Activated B cell treated with CpG ODN at 0.5 μM for 24 hours (primary cell): ENCODE measurements at regions not wholly inside any gene's neighbourhood (a gene's known extent, or its start where the extent isn't known, plus 50 kb on each side); places are given as distances from the start of the nearest gene placed in this dataset.
"Not testable (repeated sequence)": the region's sequence is repeated elsewhere in the genome, so short reads cannot be mapped to it uniquely, and the experiment has no call there.

ENCODE experiments used
- ATAC-seq: fragments of 200-7000 bp; cut with Tn5 transposase; one replicate; pipeline ENCODE4 v1.10.0; 2021; ENCODE audit warnings: low read depth, mild to moderate bottlenecking, moderate library complexity
- CTCF ChIA-PET: fragments of 350-600 bp; sonication (Branson Sonifier 250); formaldehyde crosslinking; loops from one replicate; lab custom pipeline; 2021; ENCODE audit warnings: antibody characterized with exemption; lab: Charles Lee
- POLR2A ChIA-PET: fragments of 350-600 bp; sonication (Branson Sonifier 250); formaldehyde crosslinking; loops from one replicate; lab custom pipeline; 2021; ENCODE audit warnings: antibody characterized with exemption; lab: Charles Lee
- DNase-seq: peaks from one replicate; pipeline ENCODE4 v3.0.0; 2022
- H3K27ac Mint-ChIP-seq: one replicate; pipeline ENCODE4 v1.8.0; 2020; ENCODE audit warnings: mixed read lengths
- H3K27me3 Mint-ChIP-seq: one replicate; pipeline ENCODE4 v1.8.0; 2021; ENCODE audit warnings: mixed read lengths
- H3K36me3 Mint-ChIP-seq: one replicate; pipeline ENCODE4 v1.8.0; 2021; ENCODE audit warnings: low read depth, mixed read lengths
- H3K4me1 Mint-ChIP-seq: one replicate; pipeline ENCODE4 v1.8.0; 2021; ENCODE audit warnings: mixed read lengths
- H3K4me3 Mint-ChIP-seq: one replicate; pipeline ENCODE4 v1.8.0; 2020; ENCODE audit warnings: mild to moderate bottlenecking, mixed read lengths
- H3K9me3 Mint-ChIP-seq: one replicate; pipeline ENCODE4 v1.8.0; 2020; ENCODE audit warnings: mixed read lengths
- intact Hi-C: fragments of 100-400 bp; cut with micrococcal nuclease; formaldehyde crosslinking; loops from one replicate; pipeline ENCODE4 v1.15.1; 2024
- TF ChIP-seq, protein P1 (sequence below): fragments of 200-600 bp; IDR thresholded peaks from one replicate; pipeline ENCODE4 v1.8.0; 2022; ENCODE audit warnings: antibody characterized with exemption, mild to moderate bottlenecking

DNA sequence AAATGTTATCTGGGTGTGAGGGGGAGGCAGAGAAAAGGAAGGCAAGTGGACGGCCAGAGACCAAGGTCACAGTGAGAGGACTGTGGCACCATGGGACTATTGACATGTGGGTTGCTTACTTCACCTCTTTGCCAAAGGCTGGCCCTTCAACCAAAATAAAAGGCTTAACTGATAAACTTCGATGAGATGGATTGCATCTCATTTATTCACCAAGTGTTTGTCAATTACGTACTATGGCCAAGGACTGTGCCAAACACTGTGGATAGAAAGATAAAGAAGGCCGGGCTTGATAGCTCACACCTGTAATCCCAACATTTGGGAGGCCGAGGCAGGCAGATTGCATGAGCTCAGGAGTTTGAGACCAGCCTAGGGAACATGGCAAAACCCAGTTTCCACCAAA lies 98.7 kb upstream of the CCBE1 start:
- no peaks in the 10 kb centered on the region for H3K9me3 Mint-ChIP-seq
- H3K36me3 Mint-ChIP-seq, result no peaks in the 10 kb centered on the region
- CTCF ChIA-PET, result no interaction called here
- POLR2A ChIA-PET, result no interaction called here
- ATAC-seq (no peak), DNase-seq (no peak)
- no peak overlapping the region for H3K27ac Mint-ChIP-seq
- no peak overlapping the region for H3K4me3 Mint-ChIP-seq
- TF ChIP-seq, protein P1, sequence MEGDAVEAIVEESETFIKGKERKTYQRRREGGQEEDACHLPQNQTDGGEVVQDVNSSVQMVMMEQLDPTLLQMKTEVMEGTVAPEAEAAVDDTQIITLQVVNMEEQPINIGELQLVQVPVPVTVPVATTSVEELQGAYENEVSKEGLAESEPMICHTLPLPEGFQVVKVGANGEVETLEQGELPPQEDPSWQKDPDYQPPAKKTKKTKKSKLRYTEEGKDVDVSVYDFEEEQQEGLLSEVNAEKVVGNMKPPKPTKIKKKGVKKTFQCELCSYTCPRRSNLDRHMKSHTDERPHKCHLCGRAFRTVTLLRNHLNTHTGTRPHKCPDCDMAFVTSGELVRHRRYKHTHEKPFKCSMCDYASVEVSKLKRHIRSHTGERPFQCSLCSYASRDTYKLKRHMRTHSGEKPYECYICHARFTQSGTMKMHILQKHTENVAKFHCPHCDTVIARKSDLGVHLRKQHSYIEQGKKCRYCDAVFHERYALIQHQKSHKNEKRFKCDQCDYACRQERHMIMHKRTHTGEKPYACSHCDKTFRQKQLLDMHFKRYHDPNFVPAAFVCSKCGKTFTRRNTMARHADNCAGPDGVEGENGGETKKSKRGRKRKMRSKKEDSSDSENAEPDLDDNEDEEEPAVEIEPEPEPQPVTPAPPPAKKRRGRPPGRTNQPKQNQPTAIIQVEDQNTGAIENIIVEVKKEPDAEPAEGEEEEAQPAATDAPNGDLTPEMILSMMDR, result no peak
- peaks cover 6% of the 10 kb centered on the region for H3K27me3 Mint-ChIP-seq
- H3K4me1 Mint-ChIP-seq, result no peaks in the 10 kb centered on the region
- intact Hi-C loops, result no loop called here

DNA sequence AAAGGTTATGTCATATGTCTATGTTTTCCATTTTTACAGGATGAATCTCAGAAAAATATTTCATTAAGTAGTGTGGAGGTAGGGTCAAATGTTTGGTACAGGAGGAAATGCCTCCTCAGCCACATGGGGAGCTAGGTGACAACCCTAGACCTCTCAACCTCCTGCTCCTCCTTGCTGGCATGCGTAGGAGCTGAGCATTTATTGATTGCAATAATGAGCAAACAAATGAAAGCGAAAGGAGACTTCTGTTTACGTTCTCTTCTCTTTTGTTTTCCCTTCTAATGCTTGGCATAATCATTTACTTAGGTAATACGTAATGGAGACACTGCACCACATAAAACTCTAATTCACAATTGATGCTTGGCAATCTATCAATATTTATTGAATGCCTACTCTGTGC lies 95.1 kb upstream of the CCBE1 start:
- Mint-ChIP-seq H3K4me3 (no peak overlapping the region), H3K36me3 (no peaks in the 10 kb centered on the region), H3K4me1 (no peaks in the 10 kb centered on the region), H3K9me3 (no peaks in the 10 kb centered on the region), H3K27me3 (peaks cover 6% of the 10 kb centered on the region), H3K27ac (no peak overlapping the region)
- intact Hi-C loops, result no loop called here
- CTCF ChIA-PET, result no interaction called here
- TF ChIP-seq, protein P1, result no peak
- no peak for DNase-seq
- POLR2A ChIA-PET, result interaction anchor here (0.6 kb wide), 1 partner anchor 14 kb away, joined by 3 read pairs; no protein-coding TSS in a partner anchor
- no peak for ATAC-seq

DNA sequence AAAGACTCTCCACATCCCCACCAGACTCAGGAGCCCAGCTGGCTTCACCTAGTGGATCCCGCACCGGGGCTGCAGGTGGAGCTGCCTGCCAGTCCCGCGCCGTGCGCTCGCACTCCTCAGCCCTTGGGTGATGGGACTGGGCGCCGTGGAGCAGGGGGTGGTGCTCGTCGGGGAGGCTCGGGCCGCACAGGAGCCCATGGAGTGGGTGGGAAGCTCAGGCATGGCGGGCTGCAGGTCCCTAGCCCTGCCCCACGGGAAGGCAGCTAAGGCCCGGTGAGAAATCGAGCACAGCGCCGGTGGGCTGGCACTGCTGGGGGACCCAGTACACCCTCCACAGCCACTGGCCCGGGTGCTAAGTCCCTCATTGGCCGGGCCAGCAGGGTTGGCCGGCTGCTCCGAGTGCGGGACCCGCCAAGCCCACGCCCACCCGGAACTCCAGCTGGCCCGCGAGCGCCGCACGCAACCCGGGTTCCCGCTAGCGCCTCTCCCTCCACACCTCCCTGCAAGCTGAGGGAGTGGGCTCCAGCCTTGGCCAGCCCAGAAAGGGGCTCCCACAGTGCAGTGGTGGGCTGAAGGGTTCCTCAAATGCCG lies 93.2 kb upstream of the CCBE1 start:
- H3K27me3 Mint-ChIP-seq, ATAC-seq, POLR2A ChIA-PET, DNase-seq, CTCF ChIA-PET, H3K36me3 Mint-ChIP-seq, H3K27ac Mint-ChIP-seq, H3K9me3 Mint-ChIP-seq, H3K4me3 Mint-ChIP-seq, intact Hi-C loops, H3K4me1 Mint-ChIP-seq: not testable (repeated sequence)

DNA sequence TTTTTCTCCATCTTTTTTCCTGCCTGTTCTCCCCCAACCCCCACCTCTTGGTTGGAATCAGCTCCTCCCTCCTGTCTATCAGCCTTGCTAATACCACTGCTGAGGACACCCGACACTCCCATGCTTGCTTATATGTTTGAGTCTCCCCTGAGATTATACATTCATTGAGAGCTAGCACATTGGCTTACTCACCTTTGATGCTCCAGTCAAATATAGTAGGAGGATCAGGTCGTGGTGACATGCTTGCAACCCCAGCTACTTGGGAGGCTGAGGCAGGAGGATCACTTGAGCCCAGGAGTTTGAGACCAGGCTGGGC lies 91.5 kb upstream of the CCBE1 start:
- POLR2A ChIA-PET, result no interaction called here
- Mint-ChIP-seq H3K36me3 (no peaks in the 10 kb centered on the region), H3K4me1 (no peaks in the 10 kb centered on the region), H3K27ac (no peak overlapping the region), H3K4me3 (no peak overlapping the region), H3K27me3 (peaks cover 3% of the 10 kb centered on the region), H3K9me3 (no peaks in the 10 kb centered on the region)
- TF ChIP-seq, protein P1, result no peak
- ATAC-seq (no peak), DNase-seq (no peak)
- CTCF ChIA-PET, result no interaction called here
- intact Hi-C loops, result no loop called here

DNA sequence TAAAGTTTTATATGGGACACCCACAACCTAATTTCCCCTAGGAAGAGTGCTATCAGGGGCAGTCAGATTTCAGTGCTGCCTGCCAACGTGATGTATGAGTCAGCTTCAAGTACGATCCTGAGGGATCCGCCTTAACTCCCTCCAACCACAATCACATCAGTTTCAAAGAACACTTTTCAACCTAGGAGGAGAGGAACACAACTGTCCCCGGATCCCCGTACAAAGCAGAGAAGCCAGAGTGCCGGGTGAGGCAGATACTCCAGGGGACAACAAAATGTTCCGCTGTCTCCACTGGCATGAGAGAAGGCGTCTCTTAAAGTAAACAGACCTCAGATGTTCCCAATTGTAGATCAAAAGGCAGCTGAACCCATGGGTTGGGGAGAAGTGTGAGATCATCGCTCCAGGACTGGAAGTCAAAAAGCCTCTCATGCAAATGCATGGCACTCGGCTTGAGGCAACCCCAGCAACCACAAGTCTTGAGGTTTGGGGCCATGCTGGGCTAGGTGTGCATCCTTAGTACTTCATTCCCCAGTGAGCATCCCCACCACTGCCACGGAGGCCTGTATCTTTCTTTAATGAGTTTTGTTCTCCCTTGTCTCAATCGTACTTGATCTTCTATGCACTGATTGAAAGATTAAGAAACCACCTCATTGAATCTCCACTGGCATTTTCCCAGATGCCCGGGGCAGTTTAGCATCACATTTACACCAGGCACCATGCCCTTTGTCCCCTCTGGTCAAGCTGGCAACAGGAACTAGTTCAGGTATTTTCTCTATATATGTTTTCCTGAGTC lies 91.0 kb upstream of the CCBE1 start:
- no peak for ATAC-seq

More for the DNA sequence above, 91.0 kb upstream of the CCBE1 start:
- Mint-ChIP-seq H3K27ac (no peak overlapping the region), H3K4me1 (no peaks in the 10 kb centered on the region), H3K27me3 (peaks cover 4% of the 10 kb centered on the region), H3K4me3 (no peak overlapping the region), H3K9me3 (no peaks in the 10 kb centered on the region), H3K36me3 (no peaks in the 10 kb centered on the region)
- TF ChIP-seq, protein P1, result no peak
- POLR2A ChIA-PET, result no interaction called here
- intact Hi-C loops, result no loop called here
- CTCF ChIA-PET, result no interaction called here
- DNase-seq, result no peak
